Smooth muscle cell (in vitro differentiated cells): ENCODE measurements at regions not wholly inside any gene's neighbourhood (a gene's known extent, or its start where the extent isn't known, plus 50 kb on each side); places are given as distances from the start of the nearest gene placed in this dataset.

ENCODE experiments used
- DNase-seq: peaks from one replicate; lab custom pipeline; 2025; ENCODE audit not compliant: unreplicated experiment; lab: John Stamatoyannopoulos, UW
- H2AFZ ChIP-seq: fragments of 200-600 bp; sonication (generic); 2 replicates; pipeline ENCODE4 v1.6.0; 2016; ENCODE audit warnings: antibody characterized with exemption, low read depth, mild to moderate bottlenecking
- H3F3A ChIP-seq: fragments of 200-600 bp; sonication (generic); 2 replicates; pipeline ENCODE4 v1.6.0; 2017; ENCODE audit warnings: antibody characterized with exemption, low read depth
- H3K27ac ChIP-seq: fragments of 200-600 bp; sonication (generic); 2 replicates; pipeline ENCODE4 v1.5.1; 2016; ENCODE audit warnings: low read depth, mild to moderate bottlenecking
- H3K27me3 ChIP-seq: fragments of 200-600 bp; sonication (generic); 2 replicates; pipeline ENCODE4 v1.6.1; 2016; ENCODE audit warnings: low read depth, mild to moderate bottlenecking
- H3K36me3 ChIP-seq: fragments of 200-600 bp; sonication (generic); 2 replicates; pipeline ENCODE4 v1.5.1; 2016; ENCODE audit warnings: low read depth
- H3K4me1 ChIP-seq: fragments of 200-600 bp; sonication (generic); 2 replicates; pipeline ENCODE4 v1.5.1; 2016; ENCODE audit warnings: low read depth
- H3K4me2 ChIP-seq: fragments of 200-600 bp; sonication (generic); 2 replicates; pipeline ENCODE4 v1.6.0; 2016; ENCODE audit warnings: mild to moderate bottlenecking
- H3K4me3 ChIP-seq: fragments of 200-600 bp; sonication (generic); 2 replicates; pipeline ENCODE4 v1.5.1; 2016; ENCODE audit warnings: mild to moderate bottlenecking
- H3K79me2 ChIP-seq: fragments of 200-600 bp; sonication (generic); 2 replicates; pipeline ENCODE4 v1.6.0; 2016; ENCODE audit warnings: low read depth, mild to moderate bottlenecking
- H3K9ac ChIP-seq: fragments of 200-600 bp; sonication (generic); 2 replicates; pipeline ENCODE4 v1.6.0; 2016; ENCODE audit warnings: low read depth
- H3K9me3 ChIP-seq: fragments of 200-600 bp; sonication (generic); replicated peaks from 2 replicates; pipeline ENCODE4 v1.5.1; 2016; ENCODE audit warnings: low read depth
- H4K20me1 ChIP-seq: fragments of 200-600 bp; sonication (generic); 2 replicates; pipeline ENCODE4 v1.6.0; 2016; ENCODE audit warnings: low read depth
- WGBS: methylation state at CpG from one replicate; pipeline ENCODE4 v1.1.7; 2016; ENCODE audit warnings: low lambda C conversion rate; 5-methylcytosine and 5-hydroxymethylcytosine counted together
- TF ChIP-seq, protein P1 (sequence below): fragments of 200-600 bp; sonication (generic); IDR thresholded peaks from 2 replicates; pipeline ENCODE4 v1.5.1; 2017; ENCODE audit warnings: borderline replicate concordance, mild to moderate bottlenecking, antibody characterized with exemption; ENCODE audit not compliant: insufficient read depth, poor library complexity, severe bottlenecking

DNA sequence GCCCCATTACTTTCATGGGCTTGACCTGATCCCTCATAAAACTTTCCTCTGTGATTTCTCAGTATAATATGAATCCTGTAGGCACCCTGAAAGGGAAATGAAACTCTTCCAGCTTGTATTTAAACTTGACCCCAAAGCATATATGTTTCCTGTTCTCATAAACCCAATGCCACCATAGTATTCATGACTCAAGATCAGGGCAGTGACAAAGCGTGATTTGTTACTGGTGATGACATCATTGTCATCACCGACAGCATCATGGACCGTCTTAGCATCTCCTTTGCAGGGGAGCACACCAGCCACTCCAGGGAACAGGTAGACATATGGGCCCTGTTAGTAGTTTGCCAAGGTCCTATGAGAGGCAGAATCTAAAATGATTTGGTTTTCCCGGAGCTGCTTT, 741.2 kb downstream of the NR2F2 start:
- 80% methylated on average over 4 of the region's 4 CpGs for WGBS
- H3K9me3 ChIP-seq = no peaks in the 10 kb centered on the region

DNA sequence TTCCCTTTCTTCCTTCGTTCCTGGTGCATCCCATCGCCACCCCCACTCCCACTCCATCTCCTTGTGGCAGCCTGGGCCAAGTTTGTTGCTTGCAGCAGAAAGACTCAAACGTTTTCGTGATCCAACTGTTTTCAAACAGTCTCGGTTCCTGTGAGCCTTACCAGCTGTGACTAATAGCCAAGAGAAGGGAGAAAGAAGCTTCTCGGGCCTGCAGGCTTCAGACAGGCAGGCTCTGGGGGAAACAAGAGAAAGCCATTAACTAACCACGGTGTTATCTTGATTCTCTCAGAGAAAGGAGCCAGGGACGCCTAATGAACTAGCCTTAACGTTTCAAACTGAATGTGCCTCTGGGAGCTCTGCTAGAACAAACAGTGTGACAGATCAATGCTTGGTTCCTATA, 742.0 kb downstream of the NR2F2 start:
- TF ChIP-seq, protein P1, sequence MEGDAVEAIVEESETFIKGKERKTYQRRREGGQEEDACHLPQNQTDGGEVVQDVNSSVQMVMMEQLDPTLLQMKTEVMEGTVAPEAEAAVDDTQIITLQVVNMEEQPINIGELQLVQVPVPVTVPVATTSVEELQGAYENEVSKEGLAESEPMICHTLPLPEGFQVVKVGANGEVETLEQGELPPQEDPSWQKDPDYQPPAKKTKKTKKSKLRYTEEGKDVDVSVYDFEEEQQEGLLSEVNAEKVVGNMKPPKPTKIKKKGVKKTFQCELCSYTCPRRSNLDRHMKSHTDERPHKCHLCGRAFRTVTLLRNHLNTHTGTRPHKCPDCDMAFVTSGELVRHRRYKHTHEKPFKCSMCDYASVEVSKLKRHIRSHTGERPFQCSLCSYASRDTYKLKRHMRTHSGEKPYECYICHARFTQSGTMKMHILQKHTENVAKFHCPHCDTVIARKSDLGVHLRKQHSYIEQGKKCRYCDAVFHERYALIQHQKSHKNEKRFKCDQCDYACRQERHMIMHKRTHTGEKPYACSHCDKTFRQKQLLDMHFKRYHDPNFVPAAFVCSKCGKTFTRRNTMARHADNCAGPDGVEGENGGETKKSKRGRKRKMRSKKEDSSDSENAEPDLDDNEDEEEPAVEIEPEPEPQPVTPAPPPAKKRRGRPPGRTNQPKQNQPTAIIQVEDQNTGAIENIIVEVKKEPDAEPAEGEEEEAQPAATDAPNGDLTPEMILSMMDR = no peak
- Histone ChIP-seq H3K36me3 (no peaks in the 10 kb centered on the region), H3K27me3 (no peaks in the 10 kb centered on the region), H3K27ac (no peak overlapping the region), H3K9ac (no peak overlapping the region), H4K20me1 (no peaks in the 10 kb centered on the region), H2AFZ (peak overlapping the region; percentile 41), H3K4me2 (peak overlapping the region; percentile 42), H3F3A (no peaks in the 10 kb centered on the region), H3K4me1 (no peaks in the 10 kb centered on the region), H3K9me3 (no peaks in the 10 kb centered on the region), H3K4me3 (no peak overlapping the region), H3K79me2 (no peaks in the 10 kb centered on the region)
- DNase-seq = no peak
- 15% methylated on average over 9 of the region's 9 CpGs for WGBS

More for the DNA sequence above, 741.2 kb downstream of the NR2F2 start:
- H3F3A ChIP-seq = no peaks in the 10 kb centered on the region
- H4K20me1 ChIP-seq = no peaks in the 10 kb centered on the region
- H3K4me1 ChIP-seq = no peaks in the 10 kb centered on the region
- H3K4me2 ChIP-seq = no peak overlapping the region
- no peak overlapping the region for H3K27ac ChIP-seq
- no peaks in the 10 kb centered on the region for H3K79me2 ChIP-seq
- TF ChIP-seq, protein P1 = no peak
- H3K9ac ChIP-seq = no peak overlapping the region
- H3K4me3 ChIP-seq = no peak overlapping the region
- no peaks in the 10 kb centered on the region for H3K36me3 ChIP-seq
- no peak for DNase-seq
- no peak overlapping the region for H2AFZ ChIP-seq
- no peaks in the 10 kb centered on the region for H3K27me3 ChIP-seq

DNA sequence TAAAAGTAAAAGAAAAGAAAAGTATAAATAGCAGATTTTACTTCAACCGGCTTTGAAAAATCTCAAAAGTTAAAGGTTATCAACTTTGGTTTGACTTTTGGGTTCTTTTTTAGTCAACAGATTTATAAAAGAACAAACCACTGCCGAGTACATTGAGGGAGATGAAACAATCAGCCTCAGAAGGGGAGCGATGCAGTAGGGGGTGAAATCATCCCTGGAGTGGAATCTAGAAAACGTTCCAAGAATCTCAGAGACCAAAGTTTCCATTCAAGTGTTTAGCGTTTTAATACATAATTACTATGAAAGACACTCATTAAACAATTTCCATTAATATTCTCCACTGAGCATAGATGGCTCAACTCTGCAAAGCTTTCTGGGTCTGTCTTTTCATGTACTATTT, 745.5 kb downstream of the NR2F2 start:
- DNase-seq = no peak
- Histone ChIP-seq H2AFZ (no peak overlapping the region), H3K4me3 (no peak overlapping the region), H4K20me1 (no peaks in the 10 kb centered on the region), H3K4me2 (no peak overlapping the region), H3K9me3 (no peaks in the 10 kb centered on the region), H3K27ac (no peak overlapping the region), H3K27me3 (peaks cover 13% of the 10 kb centered on the region), H3K79me2 (no peaks in the 10 kb centered on the region), H3K9ac (no peak overlapping the region), H3K36me3 (no peaks in the 10 kb centered on the region), H3K4me1 (no peaks in the 10 kb centered on the region), H3F3A (no peaks in the 10 kb centered on the region)
- WGBS = 88% methylated on average over 5 of the region's 5 CpGs
- TF ChIP-seq, protein P1 = no peak

DNA sequence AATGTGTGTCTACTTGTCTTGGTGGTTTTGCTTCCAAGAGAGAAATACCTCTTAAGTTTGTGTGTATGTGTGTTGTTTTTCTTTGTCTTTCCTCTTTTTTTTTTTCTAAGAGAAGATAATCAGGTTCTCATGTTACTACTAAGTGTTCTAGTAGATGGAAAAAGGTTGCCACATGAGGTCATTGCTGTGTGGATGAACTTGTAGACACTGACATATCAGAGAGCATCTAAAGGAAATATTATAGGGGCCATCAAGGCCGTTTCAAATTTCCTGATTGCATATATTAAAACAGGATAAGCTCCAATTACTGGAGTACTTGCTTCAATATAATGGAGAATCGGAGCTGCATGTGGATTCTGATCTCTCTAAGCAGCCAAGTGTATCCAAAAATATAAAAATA, 747.5 kb downstream of the NR2F2 start:
- no peak overlapping the region for H2AFZ ChIP-seq
- H3K9ac ChIP-seq = no peak overlapping the region
- 86% methylated on average over 2 of the region's 2 CpGs for WGBS

More for the DNA sequence above, 747.5 kb downstream of the NR2F2 start:
- no peaks in the 10 kb centered on the region for H3K79me2 ChIP-seq
- H3K27me3 ChIP-seq = peaks cover 14% of the 10 kb centered on the region
- H3K9me3 ChIP-seq = no peaks in the 10 kb centered on the region
- H3K4me3 ChIP-seq = no peak overlapping the region
- H3K27ac ChIP-seq = no peak overlapping the region
- H3K4me1 ChIP-seq = no peaks in the 10 kb centered on the region
- TF ChIP-seq, protein P1 = no peak
- no peak for DNase-seq
- H3K36me3 ChIP-seq = no peaks in the 10 kb centered on the region
- no peaks in the 10 kb centered on the region for H4K20me1 ChIP-seq
- H3K4me2 ChIP-seq = no peak overlapping the region
- H3F3A ChIP-seq = no peaks in the 10 kb centered on the region
